H9 (cell line): ENCODE measurements at regions not wholly inside any gene's neighbourhood (a gene's known extent, or its start where the extent isn't known, plus 50 kb on each side); places are given as distances from the start of the nearest gene placed in this dataset.

Experiments
- DNase-seq: peaks from one replicate; pipeline ENCODE4 v3.0.0-alpha.2; 2017
- H2AFZ ChIP-seq: one replicate; pipeline ENCODE4 v1.6.1; 2013; ENCODE audit warnings: mild to moderate bottlenecking, low read length, control low read depth, moderate library complexity
- H2AK5ac ChIP-seq: 2 replicates; pipeline ENCODE4 v1.6.1; 2013; ENCODE audit warnings: low read length, control low read depth, mixed read lengths; ENCODE audit not compliant: insufficient read length
- H2BK120ac ChIP-seq: one replicate; pipeline ENCODE4 v1.6.1; 2013; ENCODE audit warnings: low read depth, mild to moderate bottlenecking, low read length, control low read depth, inconsistent platforms; ENCODE audit not compliant: poor library complexity, severe bottlenecking
- H2BK12ac ChIP-seq: 2 replicates; pipeline ENCODE4 v1.6.1; 2013; ENCODE audit warnings: low read length, control low read depth, mixed read lengths, low read depth; ENCODE audit not compliant: insufficient read length
- H2BK15ac ChIP-seq: 2 replicates; pipeline ENCODE4 v1.6.1; 2013; ENCODE audit warnings: low read depth, low read length, control low read depth
- H2BK20ac ChIP-seq: one replicate; pipeline ENCODE4 v1.6.1; 2013; ENCODE audit warnings: low read depth, mild to moderate bottlenecking, low read length, control low read depth, inconsistent platforms; ENCODE audit not compliant: poor library complexity, severe bottlenecking
- H2BK5ac ChIP-seq: 2 replicates; pipeline ENCODE4 v1.6.1; 2013; ENCODE audit warnings: low read length, control low read depth, mixed read lengths; ENCODE audit not compliant: insufficient read length
- H3K14ac ChIP-seq: 2 replicates; pipeline ENCODE4 v1.6.1; 2013; ENCODE audit warnings: low read length, control low read depth; ENCODE audit not compliant: insufficient read depth
- H3K18ac ChIP-seq: 2 replicates; pipeline ENCODE4 v1.6.1; 2013; ENCODE audit warnings: low read depth, mild to moderate bottlenecking, mixed read lengths, low read length, control low read depth; ENCODE audit not compliant: insufficient read length
- H3K23ac ChIP-seq: 2 replicates; pipeline ENCODE4 v1.6.1; 2013; ENCODE audit warnings: low read length, control low read depth, mixed read lengths, low read depth; ENCODE audit not compliant: insufficient read length
- H3K23me2 ChIP-seq: 2 replicates; pipeline ENCODE4 v1.6.1; 2013; ENCODE audit warnings: low read depth, mild to moderate bottlenecking, mixed read lengths, low read length, control low read depth; ENCODE audit not compliant: insufficient read length, poor library complexity, severe bottlenecking
- H3K27ac ChIP-seq: 2 replicates; pipeline ENCODE4 v1.5.1; 2013; ENCODE audit warnings: low read length, control low read depth, mixed read lengths, low read depth; ENCODE audit not compliant: insufficient read length
- H3K27me3 ChIP-seq: 2 replicates; pipeline ENCODE4 v1.6.1; 2013; ENCODE audit warnings: low read length, control low read depth, inconsistent platforms; ENCODE audit not compliant: insufficient read depth
- H3K4ac ChIP-seq: 2 replicates; pipeline ENCODE4 v1.6.1; 2013; ENCODE audit warnings: low read depth, mild to moderate bottlenecking, control low read depth, inconsistent platforms, low read length, moderate library complexity
- H3K4me1 ChIP-seq: 2 replicates; pipeline ENCODE4 v1.6.1; 2013; ENCODE audit warnings: low read length, control low read depth, inconsistent platforms; ENCODE audit not compliant: insufficient read depth
- H3K4me2 ChIP-seq: 2 replicates; pipeline ENCODE4 v1.6.1; 2013; ENCODE audit warnings: low read length, control low read depth, mixed read lengths; ENCODE audit not compliant: insufficient read length, insufficient read depth
- H3K56ac ChIP-seq: 2 replicates; pipeline ENCODE4 v1.6.1; 2013; ENCODE audit warnings: low read depth, mild to moderate bottlenecking, mixed read lengths, low read length, control low read depth; ENCODE audit not compliant: insufficient read length
- H3K79me1 ChIP-seq: 2 replicates; pipeline ENCODE4 v1.6.1; 2013; ENCODE audit warnings: low read depth, mild to moderate bottlenecking, moderate library complexity, low read length, control low read depth, inconsistent platforms; ENCODE audit not compliant: insufficient read depth, poor library complexity, severe bottlenecking
- H3K79me2 ChIP-seq: 2 replicates; pipeline ENCODE4 v1.6.1; 2013; ENCODE audit warnings: low read length, control low read depth, inconsistent platforms; ENCODE audit not compliant: insufficient read depth
- H3K9ac ChIP-seq: 2 replicates; pipeline ENCODE4 v1.6.1; 2013; ENCODE audit warnings: low read length, control low read depth, mixed read lengths; ENCODE audit not compliant: insufficient read length; ENCODE audit errors: extremely low read depth
- H3K9me3 ChIP-seq: one replicate; pipeline ENCODE4 v1.6.1; 2013; ENCODE audit warnings: low read depth, low read length, inconsistent platforms; ENCODE audit not compliant: control insufficient read depth
- H3T11ph ChIP-seq: one replicate; pipeline ENCODE4 v1.6.1; 2013; ENCODE audit warnings: mild to moderate bottlenecking, low read length, control low read depth, inconsistent platforms
- H4K20me1 ChIP-seq: one replicate; pipeline ENCODE4 v1.6.1; 2013; ENCODE audit not compliant: control insufficient read depth, insufficient read length, insufficient read depth
- H4K5ac ChIP-seq: 2 replicates; pipeline ENCODE4 v1.6.1; 2013; ENCODE audit warnings: low read depth, mild to moderate bottlenecking, mixed read lengths, low read length, control low read depth; ENCODE audit not compliant: insufficient read length
- H4K8ac ChIP-seq: replicated peaks from 2 replicates; pipeline ENCODE4 v1.6.1; 2013; ENCODE audit warnings: low read length, control low read depth, mixed read lengths, low read depth; ENCODE audit not compliant: insufficient read length
- H4K91ac ChIP-seq: 2 replicates; pipeline ENCODE4 v1.6.1; 2013; ENCODE audit warnings: low read depth, mild to moderate bottlenecking, moderate library complexity, mixed read lengths, low read length, control low read depth; ENCODE audit not compliant: insufficient read length
- H3K27ac Mint-ChIP-seq, 3 experiments: 2 replicates in 2 of 3; 3 replicates in 1 of 3; pipeline ENCODE4 v1.8.0; 2020 to 2021; ENCODE audit warnings: mixed read lengths in 3 of 3, mild to moderate bottlenecking in 1 of 3, moderate library complexity in 1 of 3
- H3K27me3 Mint-ChIP-seq: 2 replicates; pipeline ENCODE4 v1.8.0; 2021; ENCODE audit warnings: low read depth, mild to moderate bottlenecking, moderate library complexity, mixed read lengths
- H3K36me3 Mint-ChIP-seq, 3 experiments: 2 replicates in 2 of 3; 3 replicates in 1 of 3; pipeline ENCODE4 v1.8.0; 2020 to 2021; ENCODE audit warnings: low read depth in 3 of 3, mixed read lengths in 3 of 3; ENCODE audit not compliant: insufficient read depth in 1 of 3
- H3K4me1 Mint-ChIP-seq, 2 experiments: 2 replicates each; pipeline ENCODE4 v1.8.0; 2020; ENCODE audit warnings: mixed read lengths in 2 of 2
- H3K4me3 Mint-ChIP-seq, 2 experiments: 2 replicates in 1 of 2; 3 replicates in 1 of 2; pipeline ENCODE4 v1.8.0; 2020 to 2021; ENCODE audit warnings: mild to moderate bottlenecking in 2 of 2, mixed read lengths in 2 of 2, moderate library complexity in 1 of 2
- H3K9me3 Mint-ChIP-seq, 2 experiments: 2 replicates in 1 of 2; 3 replicates in 1 of 2; pipeline ENCODE4 v1.8.0; 2020; ENCODE audit warnings: mild to moderate bottlenecking in 2 of 2, mixed read lengths in 2 of 2, moderate library complexity in 1 of 2
- CTCF ChIP-seq: fragments of 200-600 bp; sonication (generic); conservative IDR thresholded peaks from 3 replicates; pipeline ENCODE4 v1.8.0; 2021; ENCODE audit warnings: antibody characterized with exemption, mild to moderate bottlenecking
- WGBS: extraction: QIAGEN DNeasy Blood & Tissue Kit; methylation state at CpG from one replicate; pipeline ENCODE4 v1.1.7; 2013; ENCODE audit warnings: missing lambda C conversion rate, low lambda C conversion rate, mixed read lengths; ENCODE audit not compliant: insufficient read length; ENCODE audit errors: extremely low coverage; 5-methylcytosine and 5-hydroxymethylcytosine counted together

- Histone ChIP-seq H3K4me1 (no peaks in the 10 kb centered on the region), H3K27ac (no peak overlapping the region), H2BK20ac (no peak overlapping the region), H2AFZ (no peak overlapping the region), H2AK5ac (no peak overlapping the region), H3T11ph (no peak overlapping the region), H3K9me3 (no peaks in the 10 kb centered on the region), H4K8ac (no peak overlapping the region), H2BK5ac (no peak overlapping the region), H3K9ac (no peak overlapping the region), H2BK15ac (no peak overlapping the region), H3K14ac (no peak overlapping the region), H3K56ac (no peak overlapping the region), H3K4me2 (no peak overlapping the region), H3K23ac (no peak overlapping the region), H4K20me1 (no peaks in the 10 kb centered on the region), H3K79me2 (no peaks in the 10 kb centered on the region), H4K5ac (no peak overlapping the region), H3K4ac (no peak overlapping the region), H3K27me3 (no peaks in the 10 kb centered on the region), H3K18ac (no peak overlapping the region), H4K91ac (no peak overlapping the region), H3K79me1 (no peaks in the 10 kb centered on the region), H3K23me2 (no peaks in the 10 kb centered on the region), H2BK120ac (no peak overlapping the region), H2BK12ac (no peak overlapping the region)
- DNase-seq = no peak
- Mint-ChIP-seq H3K9me3 (peaks cover 9 to 11% of the 10 kb centered on the region in 2 experiments; a peak in 4 of 5 replicates), H3K27ac (no peak overlapping the region), H3K4me3 (no peak overlapping the region), H3K4me1 (no peaks in the 10 kb centered on the region), H3K36me3 (no peaks in the 10 kb centered on the region), H3K27me3 (peaks cover 5% of the 10 kb centered on the region)
- no CpG with 5 or more reads among the region's 4 CpGs for WGBS
- TF ChIP-seq CTCF = no peak
Measured at GRCh38 chr16:7200320-7200719, 132.3 kb upstream of the RBFOX1 start.
